GM23338 (cell line): ENCODE measurements at regions not wholly inside any gene's neighbourhood (a gene's known extent, or its start where the extent isn't known, plus 50 kb on each side); places are given as distances from the start of the nearest gene placed in this dataset.

Experiments used
- ATAC-seq: fragments of 200-7000 bp; cut with Tn5 transposase; 3 replicates; pipeline ENCODE4 v1.9.1; 2020
- DNase-seq: peaks from one replicate; pipeline ENCODE4 v3.0.0-alpha.2; 2015; ENCODE audit warnings: low spot score
- H2AFZ ChIP-seq: fragments of 200-600 bp; sonication (generic); 2 replicates; pipeline ENCODE4 v1.8.0; 2016; ENCODE audit warnings: antibody characterized with exemption, mild to moderate bottlenecking, moderate library complexity
- H3F3A ChIP-seq: fragments of 200-600 bp; sonication (generic); replicated peaks from 2 replicates; pipeline ENCODE4 v1.8.0; 2017; ENCODE audit warnings: antibody characterized with exemption, mixed run types, low read depth
- H3K27ac ChIP-seq: fragments of 200-600 bp; sonication (generic); 2 replicates; pipeline ENCODE4 v1.6.1; 2016; ENCODE audit warnings: low read depth
- H3K27me3 ChIP-seq: fragments of 200-600 bp; sonication (generic); 2 replicates; pipeline ENCODE4 v1.8.0; 2016; ENCODE audit warnings: mild to moderate bottlenecking, mixed run types, moderate library complexity; ENCODE audit not compliant: insufficient read depth
- H3K36me3 ChIP-seq: fragments of 200-600 bp; sonication (generic); 2 replicates; pipeline ENCODE4 v1.8.0; 2016; ENCODE audit warnings: mild to moderate bottlenecking; ENCODE audit not compliant: insufficient read depth
- H3K4me1 ChIP-seq: fragments of 200-600 bp; sonication (generic); 2 replicates; pipeline ENCODE4 v1.8.0; 2016; ENCODE audit warnings: mild to moderate bottlenecking, moderate library complexity; ENCODE audit not compliant: insufficient read depth
- H3K4me2 ChIP-seq: fragments of 200-600 bp; sonication (generic); 2 replicates; pipeline ENCODE4 v1.7.1; 2017; ENCODE audit warnings: mixed run types
- H3K4me3 ChIP-seq: fragments of 200-600 bp; sonication (generic); 2 replicates; pipeline ENCODE4 v1.6.1; 2016; ENCODE audit warnings: mixed run types
- H3K79me2 ChIP-seq: fragments of 200-600 bp; sonication (generic); replicated peaks from 2 replicates; pipeline ENCODE4 v1.8.0; 2017; ENCODE audit warnings: mild to moderate bottlenecking; ENCODE audit not compliant: insufficient read depth
- H3K9me2 ChIP-seq: fragments of 200-600 bp; sonication (generic); 2 replicates; pipeline ENCODE4 v1.8.0; 2017; ENCODE audit not compliant: insufficient read depth
- H4K20me1 ChIP-seq: fragments of 200-600 bp; sonication (generic); replicated peaks from 2 replicates; pipeline ENCODE4 v1.8.0; 2017; ENCODE audit warnings: mild to moderate bottlenecking; ENCODE audit not compliant: insufficient read depth
- H3K27ac Mint-ChIP-seq: 2 replicates; pipeline ENCODE4 v1.8.0; 2020; ENCODE audit warnings: inconsistent platforms, mild to moderate bottlenecking, moderate library complexity, mixed read lengths
- H3K27me3 Mint-ChIP-seq: 3 replicates; pipeline ENCODE4 v1.8.0; 2022; ENCODE audit warnings: low read depth, mild to moderate bottlenecking, moderate library complexity, mixed read lengths, inconsistent platforms; ENCODE audit not compliant: insufficient read depth, poor library complexity
- H3K36me3 Mint-ChIP-seq: 3 replicates; pipeline ENCODE4 v1.8.0; 2021; ENCODE audit warnings: low read depth, mild to moderate bottlenecking, inconsistent platforms, moderate library complexity, mixed read lengths
- H3K4me1 Mint-ChIP-seq: 3 replicates; pipeline ENCODE4 v1.8.0; 2020; ENCODE audit warnings: mild to moderate bottlenecking, inconsistent platforms, mixed read lengths
- H3K4me3 Mint-ChIP-seq: 3 replicates; pipeline ENCODE4 v1.8.0; 2021; ENCODE audit warnings: moderate library complexity, mild to moderate bottlenecking, inconsistent platforms, mixed read lengths
- H3K9me3 Mint-ChIP-seq: 3 replicates; pipeline ENCODE4 v1.8.0; 2020; ENCODE audit warnings: moderate library complexity, mild to moderate bottlenecking, inconsistent platforms, mixed read lengths
- CREB1 ChIP-seq: fragments of 250-450 bp; sonication (Bioruptor Pico); IDR thresholded peaks from 2 replicates; pipeline ENCODE4 v1.5.0; 2020; ENCODE audit warnings: low read depth, mild to moderate bottlenecking, moderate library complexity
- CTCF ChIP-seq, 2 experiments: fragments of 200-600 bp in 1 of 2; sonication (generic) in 1 of 2; conservative IDR thresholded peaks; 2 replicates each; pipeline versions ENCODE4 v1.5.1 to v1.6.1; 2016 to 2017; ENCODE audit warnings: antibody characterized with exemption in 2 of 2, low read depth in 2 of 2, mild to moderate bottlenecking in 2 of 2, moderate library complexity in 1 of 2
- ETS1 ChIP-seq: IDR thresholded peaks from 2 replicates; pipeline ENCODE4 v1.6.1; 2016; ENCODE audit warnings: antibody characterized with exemption
- EZH2 ChIP-seq: fragments of 200-600 bp; sonication (generic); IDR thresholded peaks from one replicate; pipeline ENCODE4 v1.8.0; 2017; ENCODE audit warnings: antibody characterized with exemption, mild to moderate bottlenecking, low read depth; ENCODE audit not compliant: unreplicated experiment
- EZH2phosphoT487 ChIP-seq: fragments of 200-600 bp; sonication (generic); IDR thresholded peaks from one replicate; pipeline ENCODE4 v1.8.1; 2018; ENCODE audit warnings: antibody characterized with exemption; ENCODE audit not compliant: unreplicated experiment
- JUNB ChIP-seq: IDR thresholded peaks from one replicate; pipeline ENCODE4 v1.6.1; 2016; ENCODE audit warnings: antibody characterized with exemption; ENCODE audit not compliant: unreplicated experiment
- NANOG ChIP-seq: IDR thresholded peaks from 2 replicates; pipeline ENCODE4 v1.6.1; 2016; ENCODE audit warnings: antibody characterized with exemption, borderline replicate concordance
- POLR2AphosphoS5 ChIP-seq: IDR thresholded peaks from 2 replicates; pipeline ENCODE4 v1.6.1; 2016; ENCODE audit warnings: antibody characterized with exemption, low read depth
- REST ChIP-seq: IDR thresholded peaks from one replicate; pipeline ENCODE4 v1.6.1; 2018; ENCODE audit warnings: antibody characterized with exemption; ENCODE audit not compliant: unreplicated experiment
- STAT1 ChIP-seq: IDR thresholded peaks from one replicate; pipeline ENCODE4 v1.6.1; 2016; ENCODE audit warnings: antibody characterized with exemption; ENCODE audit not compliant: unreplicated experiment
- ZNF114 ChIP-seq: fragments of 250-450 bp; sonication (Bioruptor Pico); IDR thresholded peaks from 2 replicates; pipeline ENCODE4 v1.5.0; 2020; ENCODE audit warnings: mild to moderate bottlenecking, moderate library complexity
- ZNF331 ChIP-seq: fragments of 250-450 bp; sonication (Bioruptor Pico); IDR thresholded peaks from 2 replicates; pipeline ENCODE4 v1.5.0; 2020; ENCODE audit warnings: low read depth, mild to moderate bottlenecking, moderate library complexity
- TF ChIP-seq, protein P1 (sequence below): fragments of 250-450 bp; sonication (Bioruptor Pico); IDR thresholded peaks from 2 replicates; pipeline ENCODE4 v1.5.0; 2020; ENCODE audit warnings: mild to moderate bottlenecking, moderate library complexity

- ATAC-seq (no peak), DNase-seq (no peak)
- no peaks in the 10 kb centered on the region for H3K9me2 ChIP-seq
- no peaks in the 10 kb centered on the region; the same call in 2 of the 3 replicates for H3K9me3 Mint-ChIP-seq
- H3K4me2 ChIP-seq = no peak overlapping the region
- no peaks in the 10 kb centered on the region for H3K27me3 ChIP-seq
- peaks cover 6% of the 10 kb centered on the region; the same call in 1 of the 3 replicates for H3K36me3 Mint-ChIP-seq
- H3K4me1 Mint-ChIP-seq = peaks cover 57% of the 10 kb centered on the region
- no peaks in the 10 kb centered on the region for H3K36me3 ChIP-seq
- H3F3A ChIP-seq = peaks cover 12% of the 10 kb centered on the region; the same call in 1 of the 2 replicates
- H3K27ac ChIP-seq = no peak overlapping the region
- peaks cover 40% of the 10 kb centered on the region for H3K4me1 ChIP-seq
- H3K27ac Mint-ChIP-seq = no peak overlapping the region
- no peak overlapping the region for H3K4me3 Mint-ChIP-seq
- peaks cover 16% of the 10 kb centered on the region for H3K27me3 Mint-ChIP-seq
- no peaks in the 10 kb centered on the region for H4K20me1 ChIP-seq
- TF ChIP-seq EZH2phosphoT487 = no peak
- TF ChIP-seq CTCF (conservative IDR thresholded peaks at IDR 0.05; ENCODE audit: low read depth in 2 of 2) = no peak
- no peak for TF ChIP-seq NANOG
- no peak for TF ChIP-seq ZNF114 (CRISPR knock-in tag)
- TF ChIP-seq REST = no peak
- no peak for TF ChIP-seq CREB1 (CRISPR knock-in tag)
- no peak for TF ChIP-seq STAT1
- TF ChIP-seq JUNB = no peak
- no peak for TF ChIP-seq POLR2AphosphoS5
- TF ChIP-seq ETS1 = no peak
- TF ChIP-seq, protein P1, sequence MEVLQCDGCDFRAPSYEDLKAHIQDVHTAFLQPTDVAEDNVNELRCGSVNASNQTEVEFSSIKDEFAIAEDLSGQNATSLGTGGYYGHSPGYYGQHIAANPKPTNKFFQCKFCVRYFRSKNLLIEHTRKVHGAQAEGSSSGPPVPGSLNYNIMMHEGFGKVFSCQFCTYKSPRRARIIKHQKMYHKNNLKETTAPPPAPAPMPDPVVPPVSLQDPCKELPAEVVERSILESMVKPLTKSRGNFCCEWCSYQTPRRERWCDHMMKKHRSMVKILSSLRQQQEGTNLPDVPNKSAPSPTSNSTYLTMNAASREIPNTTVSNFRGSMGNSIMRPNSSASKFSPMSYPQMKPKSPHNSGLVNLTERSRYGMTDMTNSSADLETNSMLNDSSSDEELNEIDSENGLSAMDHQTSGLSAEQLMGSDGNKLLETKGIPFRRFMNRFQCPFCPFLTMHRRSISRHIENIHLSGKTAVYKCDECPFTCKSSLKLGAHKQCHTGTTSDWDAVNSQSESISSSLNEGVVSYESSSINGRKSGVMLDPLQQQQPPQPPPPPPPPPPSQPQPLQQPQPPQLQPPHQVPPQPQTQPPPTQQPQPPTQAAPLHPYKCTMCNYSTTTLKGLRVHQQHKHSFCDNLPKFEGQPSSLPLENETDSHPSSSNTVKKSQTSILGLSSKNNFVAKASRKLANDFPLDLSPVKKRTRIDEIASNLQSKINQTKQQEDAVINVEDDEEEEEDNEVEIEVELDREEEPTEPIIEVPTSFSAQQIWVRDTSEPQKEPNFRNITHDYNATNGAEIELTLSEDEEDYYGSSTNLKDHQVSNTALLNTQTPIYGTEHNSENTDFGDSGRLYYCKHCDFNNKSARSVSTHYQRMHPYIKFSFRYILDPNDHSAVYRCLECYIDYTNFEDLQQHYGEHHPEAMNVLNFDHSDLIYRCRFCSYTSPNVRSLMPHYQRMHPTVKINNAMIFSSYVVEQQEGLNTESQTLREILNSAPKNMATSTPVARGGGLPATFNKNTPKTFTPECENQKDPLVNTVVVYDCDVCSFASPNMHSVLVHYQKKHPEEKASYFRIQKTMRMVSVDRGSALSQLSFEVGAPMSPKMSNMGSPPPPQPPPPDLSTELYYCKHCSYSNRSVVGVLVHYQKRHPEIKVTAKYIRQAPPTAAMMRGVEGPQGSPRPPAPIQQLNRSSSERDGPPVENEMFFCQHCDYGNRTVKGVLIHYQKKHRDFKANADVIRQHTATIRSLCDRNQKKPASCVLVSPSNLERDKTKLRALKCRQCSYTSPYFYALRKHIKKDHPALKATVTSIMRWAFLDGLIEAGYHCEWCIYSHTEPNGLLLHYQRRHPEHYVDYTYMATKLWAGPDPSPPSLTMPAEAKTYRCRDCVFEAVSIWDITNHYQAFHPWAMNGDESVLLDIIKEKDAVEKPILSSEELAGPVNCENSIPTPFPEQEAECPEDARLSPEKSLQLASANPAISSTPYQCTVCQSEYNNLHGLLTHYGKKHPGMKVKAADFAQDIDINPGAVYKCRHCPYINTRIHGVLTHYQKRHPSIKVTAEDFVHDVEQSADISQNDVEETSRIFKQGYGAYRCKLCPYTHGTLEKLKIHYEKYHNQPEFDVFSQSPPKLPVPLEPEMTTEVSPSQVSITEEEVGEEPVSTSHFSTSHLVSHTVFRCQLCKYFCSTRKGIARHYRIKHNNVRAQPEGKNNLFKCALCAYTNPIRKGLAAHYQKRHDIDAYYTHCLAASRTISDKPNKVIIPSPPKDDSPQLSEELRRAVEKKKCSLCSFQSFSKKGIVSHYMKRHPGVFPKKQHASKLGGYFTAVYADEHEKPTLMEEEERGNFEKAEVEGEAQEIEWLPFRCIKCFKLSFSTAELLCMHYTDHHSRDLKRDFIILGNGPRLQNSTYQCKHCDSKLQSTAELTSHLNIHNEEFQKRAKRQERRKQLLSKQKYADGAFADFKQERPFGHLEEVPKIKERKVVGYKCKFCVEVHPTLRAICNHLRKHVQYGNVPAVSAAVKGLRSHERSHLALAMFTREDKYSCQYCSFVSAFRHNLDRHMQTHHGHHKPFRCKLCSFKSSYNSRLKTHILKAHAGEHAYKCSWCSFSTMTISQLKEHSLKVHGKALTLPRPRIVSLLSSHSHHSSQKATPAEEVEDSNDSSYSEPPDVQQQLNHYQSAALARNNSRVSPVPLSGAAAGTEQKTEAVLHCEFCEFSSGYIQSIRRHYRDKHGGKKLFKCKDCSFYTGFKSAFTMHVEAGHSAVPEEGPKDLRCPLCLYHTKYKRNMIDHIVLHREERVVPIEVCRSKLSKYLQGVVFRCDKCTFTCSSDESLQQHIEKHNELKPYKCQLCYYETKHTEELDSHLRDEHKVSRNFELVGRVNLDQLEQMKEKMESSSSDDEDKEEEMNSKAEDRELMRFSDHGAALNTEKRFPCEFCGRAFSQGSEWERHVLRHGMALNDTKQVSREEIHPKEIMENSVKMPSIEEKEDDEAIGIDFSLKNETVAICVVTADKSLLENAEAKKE (CRISPR knock-in tag) = no peak
- no peak for TF ChIP-seq EZH2
- TF ChIP-seq ZNF331 (CRISPR knock-in tag) = no peak
- no peaks in the 10 kb centered on the region for H3K79me2 ChIP-seq
- no peak overlapping the region for H2AFZ ChIP-seq
- no peak overlapping the region for H3K4me3 ChIP-seq
These were observed 139.8 kb downstream of the ENGASE start for GRCh38 chr17:79214459-79214858.
